ENCODE measurements at regions not wholly inside any gene's neighbourhood (a gene's known extent, or its start where the extent isn't known, plus 50 kb on each side); places are given as distances from the start of the nearest gene placed in this dataset.

DNA sequence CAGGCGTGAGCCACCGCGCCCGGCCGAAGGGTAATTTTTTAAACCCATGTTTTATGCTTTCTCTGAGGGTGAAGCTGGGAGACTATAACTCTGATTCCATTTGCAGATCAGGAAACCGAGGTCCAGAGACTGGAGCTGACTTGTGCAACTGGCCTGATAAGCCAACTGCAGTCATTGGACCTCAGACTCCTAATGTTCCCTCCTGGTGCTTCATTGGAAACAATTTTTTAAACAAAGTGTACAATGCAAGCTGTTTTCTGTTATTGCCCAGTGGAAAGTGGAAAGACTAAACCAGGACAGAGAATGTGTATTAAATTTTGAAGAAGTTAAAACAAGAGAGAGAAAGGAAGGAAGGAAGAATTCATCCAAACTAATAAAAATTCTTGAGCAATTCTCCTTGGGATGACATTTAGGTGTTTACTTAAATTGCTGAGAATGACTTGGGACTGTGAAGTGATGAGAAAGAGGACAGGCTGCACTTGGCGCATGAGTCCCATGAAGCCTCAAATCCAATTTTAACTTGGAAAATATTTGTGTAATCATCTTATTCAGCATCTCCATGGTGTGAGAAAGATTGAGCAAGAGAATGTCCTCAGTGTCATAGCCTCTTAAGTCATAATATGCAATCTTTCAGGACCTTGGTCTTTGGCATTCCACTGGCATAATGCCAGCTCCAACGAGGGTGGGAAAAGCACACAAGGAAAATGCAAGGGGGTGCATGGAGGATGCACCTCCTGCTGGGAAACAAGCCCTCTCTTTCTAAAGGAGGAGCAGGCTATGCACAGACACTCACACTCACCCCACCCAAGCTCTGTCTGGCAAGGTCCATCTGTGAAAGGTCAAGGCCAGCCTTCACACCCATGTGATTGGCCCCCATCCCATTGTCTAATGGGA lies 342.0 kb downstream of the SIPA1L2 start:
- TF ChIP-seq CTCF (IDR thresholded peaks at IDR 0.05), result no peak
- TF ChIP-seq, protein P1, sequence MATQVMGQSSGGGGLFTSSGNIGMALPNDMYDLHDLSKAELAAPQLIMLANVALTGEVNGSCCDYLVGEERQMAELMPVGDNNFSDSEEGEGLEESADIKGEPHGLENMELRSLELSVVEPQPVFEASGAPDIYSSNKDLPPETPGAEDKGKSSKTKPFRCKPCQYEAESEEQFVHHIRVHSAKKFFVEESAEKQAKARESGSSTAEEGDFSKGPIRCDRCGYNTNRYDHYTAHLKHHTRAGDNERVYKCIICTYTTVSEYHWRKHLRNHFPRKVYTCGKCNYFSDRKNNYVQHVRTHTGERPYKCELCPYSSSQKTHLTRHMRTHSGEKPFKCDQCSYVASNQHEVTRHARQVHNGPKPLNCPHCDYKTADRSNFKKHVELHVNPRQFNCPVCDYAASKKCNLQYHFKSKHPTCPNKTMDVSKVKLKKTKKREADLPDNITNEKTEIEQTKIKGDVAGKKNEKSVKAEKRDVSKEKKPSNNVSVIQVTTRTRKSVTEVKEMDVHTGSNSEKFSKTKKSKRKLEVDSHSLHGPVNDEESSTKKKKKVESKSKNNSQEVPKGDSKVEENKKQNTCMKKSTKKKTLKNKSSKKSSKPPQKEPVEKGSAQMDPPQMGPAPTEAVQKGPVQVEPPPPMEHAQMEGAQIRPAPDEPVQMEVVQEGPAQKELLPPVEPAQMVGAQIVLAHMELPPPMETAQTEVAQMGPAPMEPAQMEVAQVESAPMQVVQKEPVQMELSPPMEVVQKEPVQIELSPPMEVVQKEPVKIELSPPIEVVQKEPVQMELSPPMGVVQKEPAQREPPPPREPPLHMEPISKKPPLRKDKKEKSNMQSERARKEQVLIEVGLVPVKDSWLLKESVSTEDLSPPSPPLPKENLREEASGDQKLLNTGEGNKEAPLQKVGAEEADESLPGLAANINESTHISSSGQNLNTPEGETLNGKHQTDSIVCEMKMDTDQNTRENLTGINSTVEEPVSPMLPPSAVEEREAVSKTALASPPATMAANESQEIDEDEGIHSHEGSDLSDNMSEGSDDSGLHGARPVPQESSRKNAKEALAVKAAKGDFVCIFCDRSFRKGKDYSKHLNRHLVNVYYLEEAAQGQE (IDR thresholded peaks at IDR 0.05; ENCODE audit: insufficient read depth in 1 of 2, low read depth in 2 of 2, low read length in 1 of 2), result no peak
- TF ChIP-seq POLR2AphosphoS5 (IDR thresholded peaks at IDR 0.05; ENCODE audit: low read depth, low read length), result no peak
- TF ChIP-seq SIN3A (IDR thresholded peaks at IDR 0.05; ENCODE audit: borderline replicate concordance, insufficient read depth, low read depth, low read length), result no peak
